RPMI7951 (cell line): ENCODE measurements at regions not wholly inside any gene's neighbourhood (a gene's known extent, or its start where the extent isn't known, plus 50 kb on each side); places are given as distances from the start of the nearest gene placed in this dataset.
"Not testable (repeated sequence)": the region's sequence is repeated elsewhere in the genome, so short reads cannot be mapped to it uniquely, and the experiment has no call there.

Source experiments
- DNase-seq: peaks from one replicate; pipeline ENCODE4 v3.0.0-alpha.2; 2012; ENCODE audit warnings: low read depth

GRCh38 chr7:142534726-142535122 is 214.5 kb upstream of the PRSS1 start:
- no peak for DNase-seq

GRCh38 chr7:142533920-142534319 is 215.4 kb upstream of the PRSS1 start:
- DNase-seq = no peak

- no peak for DNase-seq
These were observed 219.7 kb upstream of the PRSS1 start for GRCh38 chr7:142529591-142529990.

- DNase-seq = peak; percentile 19
These were observed 220.5 kb upstream of the PRSS1 start for GRCh38 chr7:142528608-142529408.

GRCh38 chr7:142523821-142524460 is 225.3 kb upstream of the PRSS1 start:
- peak; percentile 23 for DNase-seq

GRCh38 chr7:142522735-142523134 is 226.5 kb upstream of the PRSS1 start:
- no peak for DNase-seq

- peak; percentile 24 for DNase-seq
These were observed 228.4 kb upstream of the PRSS1 start for GRCh38 chr7:142520885-142521284.

- not testable (repeated sequence) for DNase-seq
These were observed 228.8 kb upstream of the PRSS1 start for GRCh38 chr7:142520455-142520854.

GRCh38 chr7:142519079-142520078 is 229.9 kb upstream of the PRSS1 start:
- peak; percentile 24 for DNase-seq

GRCh38 chr7:142516038-142516501 is 233.2 kb upstream of the PRSS1 start:
- DNase-seq = peak; percentile 70

- DNase-seq = not testable (repeated sequence)
These were observed 234.6 kb upstream of the PRSS1 start for GRCh38 chr7:142514716-142515115.

GRCh38 chr7:142513178-142513955 is 235.9 kb upstream of the PRSS1 start:
- no peak for DNase-seq

GRCh38 chr7:142511801-142512200 is 237.5 kb upstream of the PRSS1 start:
- DNase-seq = no peak

- DNase-seq = no peak
These were observed 237.9 kb upstream of the PRSS1 start for GRCh38 chr7:142511374-142511773.

GRCh38 chr7:142509235-142509634 is 240.0 kb upstream of the PRSS1 start:
- DNase-seq = not testable (repeated sequence)

- no peak for DNase-seq
These were observed 241.0 kb upstream of the PRSS1 start for GRCh38 chr7:142508251-142508650.

- DNase-seq = no peak
These were observed 241.5 kb upstream of the PRSS1 start for GRCh38 chr7:142507799-142508198.

- DNase-seq = not testable (repeated sequence)
These were observed 242.2 kb upstream of the PRSS1 start for GRCh38 chr7:142507066-142507465.

GRCh38 chr7:142506601-142507000 is 242.7 kb upstream of the PRSS1 start:
- no peak for DNase-seq

- DNase-seq = not testable (repeated sequence)
These were observed 245.3 kb upstream of the PRSS1 start for GRCh38 chr7:142503949-142504348.

GRCh38 chr7:142503036-142503435 is 245.2 kb upstream of the PRSS58 start:
- DNase-seq = no peak
